ENCODE measurements at regions not wholly inside any gene's neighbourhood (a gene's known extent, or its start where the extent isn't known, plus 50 kb on each side); places are given as distances from the start of the nearest gene placed in this dataset.

GRCh38 chr21:43300496-43301408 lies 126.2 kb downstream of the SIK1 start:
- no peak overlapping the region for H3K4me3 ChIP-seq (ENCODE audit: low read depth, low read length)
- in situ Hi-C loops (cut with HindIII; ENCODE audit: low sequenced_read_pairs), result no loop called here
- DNase-seq (ENCODE audit: low read depth), result no peak
- TF ChIP-seq CTCF (IDR thresholded peaks at IDR 0.05; ENCODE audit: low read depth, low read length, missing control alignments), result no peak

- in situ Hi-C loops (cut with HindIII; ENCODE audit: low sequenced_read_pairs), result no loop called here
- DNase-seq (ENCODE audit: low read depth), result no peak
- no peak for TF ChIP-seq CTCF (IDR thresholded peaks at IDR 0.05; ENCODE audit: low read depth, low read length, missing control alignments)
- no peak overlapping the region for H3K4me3 ChIP-seq (ENCODE audit: low read depth, low read length)
Measured at GRCh38 chr21:43299441-43300277, 127.3 kb downstream of the SIK1 start.

DNA sequence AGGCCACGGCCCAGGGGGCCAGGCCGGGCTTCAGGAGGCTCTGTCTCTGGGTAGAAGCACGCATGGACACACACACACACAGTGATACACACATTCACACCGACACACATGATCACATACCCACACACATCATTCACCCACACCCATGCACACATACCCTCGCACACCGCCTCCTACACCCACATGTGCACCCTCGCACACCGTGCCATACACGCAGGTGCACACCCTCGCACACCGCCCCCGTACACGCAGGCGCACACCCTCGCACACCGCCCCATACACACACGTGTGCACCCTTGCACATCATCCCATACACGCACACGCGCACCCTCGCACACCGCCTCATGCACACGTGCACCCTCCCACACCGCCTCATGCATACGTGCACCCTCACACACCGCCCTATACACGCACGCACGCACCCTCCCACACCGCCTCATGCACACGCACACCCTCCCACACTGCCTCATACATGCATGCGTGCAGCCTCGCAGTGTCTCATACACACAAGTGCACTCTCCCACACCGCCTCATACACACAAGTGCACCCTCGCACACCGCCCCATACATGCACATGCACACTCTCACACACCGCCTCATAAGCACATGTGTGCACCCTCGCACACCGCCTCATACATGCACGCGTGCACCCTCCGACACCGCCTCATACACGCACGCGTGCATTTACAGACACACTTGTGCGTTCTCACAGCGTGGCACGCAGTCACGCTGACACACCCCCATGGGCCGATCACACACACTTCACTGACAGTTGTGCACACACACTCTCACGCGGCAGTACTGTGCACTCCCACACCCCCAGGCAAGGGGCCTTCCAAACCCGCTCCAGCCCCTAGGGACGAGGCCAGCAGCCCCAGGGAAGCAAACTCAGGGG lies 128.1 kb downstream of the SIK1 start:
- TF ChIP-seq CTCF (IDR thresholded peaks at IDR 0.05; ENCODE audit: low read depth, low read length, missing control alignments), result no peak
- DNase-seq (ENCODE audit: low read depth), result no peak
- in situ Hi-C loops (cut with HindIII; ENCODE audit: low sequenced_read_pairs), result no loop called here
- no peak overlapping the region for H3K4me3 ChIP-seq (ENCODE audit: low read depth, low read length)

DNA sequence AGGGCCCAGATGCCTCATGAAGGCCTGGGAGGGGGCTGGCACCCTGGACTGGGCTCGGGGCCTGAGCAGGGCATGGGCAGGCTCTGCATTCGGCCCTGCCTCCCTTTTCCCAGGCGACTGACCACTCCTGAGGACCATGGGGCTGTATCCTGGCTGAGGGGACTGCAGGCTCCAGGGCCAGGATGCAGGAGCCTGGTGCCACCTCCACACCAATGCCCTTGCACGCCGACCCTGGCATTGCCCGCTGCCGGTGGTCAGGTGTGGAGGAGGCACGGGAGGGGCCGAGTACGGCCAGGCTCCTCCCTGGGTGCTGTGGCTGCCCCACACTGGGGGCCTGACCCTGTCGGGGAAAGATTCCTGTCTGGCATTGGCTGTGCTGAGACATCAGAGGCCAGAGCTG lies 128.9 kb downstream of the SIK1 start:
- no peak for DNase-seq (ENCODE audit: low read depth)
- TF ChIP-seq CTCF (IDR thresholded peaks at IDR 0.05; ENCODE audit: low read depth, low read length, missing control alignments), result no peak
- in situ Hi-C loops (cut with HindIII; ENCODE audit: low sequenced_read_pairs), result no loop called here
- no peak overlapping the region for H3K4me3 ChIP-seq (ENCODE audit: low read depth, low read length)

DNA sequence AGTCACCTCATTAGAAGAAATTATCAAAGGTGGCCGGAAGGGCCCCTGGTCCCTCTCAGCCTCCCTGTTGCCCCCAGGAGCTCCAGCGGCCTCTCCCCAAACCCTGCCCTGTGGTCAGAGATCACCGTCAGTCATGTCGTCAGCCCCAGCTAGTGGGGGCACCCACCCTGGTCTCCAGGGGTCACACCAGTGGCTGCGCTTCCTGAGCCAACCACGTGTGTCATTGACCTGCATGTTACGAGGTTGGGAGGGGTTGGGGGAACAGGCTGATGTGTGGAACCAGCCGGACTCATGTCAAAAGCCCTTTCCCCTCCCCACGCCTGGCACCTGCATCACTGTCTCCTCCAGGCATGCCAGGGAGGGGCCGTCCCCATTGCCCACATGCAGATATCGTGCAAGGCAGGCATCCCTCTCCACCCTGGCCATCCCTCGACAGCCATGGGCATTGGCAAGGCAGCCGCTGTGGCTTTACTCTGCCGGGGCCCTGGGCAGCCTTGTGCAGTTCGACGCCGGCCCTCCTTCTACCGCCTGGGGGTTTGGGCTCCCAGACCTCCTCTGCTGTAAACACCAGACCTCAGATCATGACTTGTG lies 128.7 kb downstream of the CRYAA start:
- H3K4me3 ChIP-seq (ENCODE audit: low read depth, low read length), result no peak overlapping the region
- in situ Hi-C loops (cut with HindIII; ENCODE audit: low sequenced_read_pairs), result no loop called here
- no peak for TF ChIP-seq CTCF (IDR thresholded peaks at IDR 0.05; ENCODE audit: low read depth, low read length, missing control alignments)
- DNase-seq (ENCODE audit: low read depth), result no peak
